ENCODE measurements at regions not wholly inside any gene's neighbourhood (a gene's known extent, or its start where the extent isn't known, plus 50 kb on each side); places are given as distances from the start of the nearest gene placed in this dataset.

- Histone ChIP-seq H3K36me3 (no peaks in the 10 kb centered on the region), H3K4me3 (no peak overlapping the region), H3K4me1 (no peaks in the 10 kb centered on the region), H3K27me3 (no peaks in the 10 kb centered on the region), H3K9me3 (no peaks in the 10 kb centered on the region), H3K27ac (no peak overlapping the region)
- intact Hi-C loops (cut with DNase I): no loop called here
- TF ChIP-seq CTCF (IDR thresholded peaks at IDR 0.05) (no peak), POLR2A (IDR thresholded peaks at IDR 0.05) (no peak), POLR2AphosphoS5 (IDR thresholded peaks at IDR 0.05; ENCODE audit: insufficient read depth in 1 of 2, low read depth in 1 of 2) (no peak)
- DNase-seq (ENCODE audit: extremely low spot score in 2 of 2): peak; percentile 64 to 67
These were observed 123.2 kb upstream of the SPACA7 start for GRCh38 chr13:112252804-112253590.

- no peak for TF ChIP-seq POLR2AphosphoS5 (IDR thresholded peaks at IDR 0.05; ENCODE audit: insufficient read depth in 1 of 2, low read depth in 1 of 2)
- no peak for TF ChIP-seq POLR2A (IDR thresholded peaks at IDR 0.05)
- no peak for TF ChIP-seq CTCF (IDR thresholded peaks at IDR 0.05)
- intact Hi-C loops (cut with DNase I): no loop called here
- Histone ChIP-seq H3K27me3 (no peaks in the 10 kb centered on the region), H3K9me3 (no peaks in the 10 kb centered on the region), H3K27ac (no peak overlapping the region), H3K4me3 (no peak overlapping the region), H3K36me3 (no peaks in the 10 kb centered on the region), H3K4me1 (no peaks in the 10 kb centered on the region)
- peak in 1 of 2 donors; percentile 52 for DNase-seq (ENCODE audit: extremely low spot score in 2 of 2)
These were observed 122.5 kb upstream of the SPACA7 start for GRCh38 chr13:112253631-112254030.

GRCh38 chr13:112254061-112254818 is 121.9 kb upstream of the SPACA7 start:
- Histone ChIP-seq H3K36me3 (no peaks in the 10 kb centered on the region), H3K27ac (no peak overlapping the region), H3K27me3 (no peaks in the 10 kb centered on the region), H3K4me1 (no peaks in the 10 kb centered on the region), H3K4me3 (no peak overlapping the region), H3K9me3 (no peaks in the 10 kb centered on the region)
- DNase-seq (ENCODE audit: extremely low spot score in 2 of 2): peak; percentile 32 to 94
- intact Hi-C loops (cut with DNase I): no loop called here
- no peak for TF ChIP-seq POLR2A (IDR thresholded peaks at IDR 0.05)

- Histone ChIP-seq H3K9me3 (no peaks in the 10 kb centered on the region), H3K4me1 (no peaks in the 10 kb centered on the region), H3K27ac (no peak overlapping the region), H3K4me3 (no peak overlapping the region), H3K36me3 (no peaks in the 10 kb centered on the region), H3K27me3 (no peaks in the 10 kb centered on the region)
- intact Hi-C loops (cut with DNase I): no loop called here
- DNase-seq (ENCODE audit: extremely low spot score in 2 of 2): peak; percentile 61 to 81
- TF ChIP-seq POLR2A (IDR thresholded peaks at IDR 0.05) (no peak), CTCF (IDR thresholded peaks at IDR 0.05) (no peak), POLR2AphosphoS5 (IDR thresholded peaks at IDR 0.05; ENCODE audit: insufficient read depth in 1 of 2, low read depth in 1 of 2) (no peak)
These were observed 121.3 kb upstream of the SPACA7 start for GRCh38 chr13:112254900-112255299.

- H3K36me3 ChIP-seq: no peaks in the 10 kb centered on the region
- H3K27ac ChIP-seq: no peak overlapping the region
- H3K4me3 ChIP-seq: no peak overlapping the region
- no peaks in the 10 kb centered on the region for H3K27me3 ChIP-seq
- H3K4me1 ChIP-seq: no peaks in the 10 kb centered on the region
- TF ChIP-seq POLR2AphosphoS5 (IDR thresholded peaks at IDR 0.05; ENCODE audit: insufficient read depth in 1 of 2, low read depth in 1 of 2) (no peak), POLR2A (IDR thresholded peaks at IDR 0.05) (no peak), CTCF (IDR thresholded peaks at IDR 0.05) (no peak)
- intact Hi-C loops (cut with DNase I): no loop called here
- DNase-seq (ENCODE audit: extremely low spot score in 2 of 2): peak; percentile 52 to 74
- no peaks in the 10 kb centered on the region for H3K9me3 ChIP-seq
These were observed 120.5 kb upstream of the SPACA7 start for GRCh38 chr13:112255550-112256120.
